Neural progenitor cell (in vitro differentiated cells): ENCODE measurements at regions not wholly inside any gene's neighbourhood (a gene's known extent, or its start where the extent isn't known, plus 50 kb on each side); places are given as distances from the start of the nearest gene placed in this dataset.

Source experiments
- CTCF ChIP-seq: fragments of 200-600 bp; sonication (generic); IDR thresholded peaks from 2 replicates; pipeline ENCODE4 v1.5.1; 2017; ENCODE audit warnings: antibody characterized with exemption, mild to moderate bottlenecking
- EZH2 ChIP-seq: fragments of 200-600 bp; sonication (generic); IDR thresholded peaks from 2 replicates; pipeline ENCODE4 v1.6.1; 2017; ENCODE audit warnings: antibody characterized with exemption, mild to moderate bottlenecking, moderate library complexity
- EZH2phosphoT487 ChIP-seq: fragments of 200-600 bp; sonication (generic); IDR thresholded peaks from 2 replicates; pipeline ENCODE4 v1.6.1; 2017; ENCODE audit warnings: antibody characterized with exemption

GRCh38 chr4:10856271-10856782, 171.8 kb upstream of the CLNK start:
- no peak for TF ChIP-seq CTCF
- TF ChIP-seq EZH2 = no peak
- no peak for TF ChIP-seq EZH2phosphoT487
